Bone marrow (tissue), 2 donors: ENCODE measurements at regions not wholly inside any gene's neighbourhood (a gene's known extent, or its start where the extent isn't known, plus 50 kb on each side); places are given as distances from the start of the nearest gene placed in this dataset.
"Not testable (repeated sequence)": the region's sequence is repeated elsewhere in the genome, so short reads cannot be mapped to it uniquely, and the experiment has no call there.

Experiments used
- DNase-seq, 2 donors: peaks; one replicate each; lab custom pipeline; 2025; lab: John Stamatoyannopoulos, UW

DNA sequence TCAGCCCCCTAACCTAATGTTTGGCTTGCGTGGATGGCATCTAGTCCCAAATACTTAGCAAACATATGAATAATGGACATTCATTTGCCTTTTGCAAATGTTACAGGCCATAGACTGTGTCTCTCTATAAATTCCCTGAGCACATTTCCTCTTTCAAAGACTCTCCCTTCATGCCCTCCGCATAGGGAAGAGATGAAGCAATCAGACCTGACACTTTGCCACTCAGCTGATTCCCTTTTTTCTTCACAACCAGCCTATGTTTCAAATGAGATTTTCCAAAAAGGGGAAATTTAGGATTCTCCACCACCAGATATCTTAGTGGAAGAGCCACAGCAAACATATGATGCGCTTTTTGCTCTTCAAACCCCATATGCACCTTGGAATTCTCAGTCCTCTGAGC is 453.7 kb downstream of the STK39 start:
- no peak for DNase-seq

DNA sequence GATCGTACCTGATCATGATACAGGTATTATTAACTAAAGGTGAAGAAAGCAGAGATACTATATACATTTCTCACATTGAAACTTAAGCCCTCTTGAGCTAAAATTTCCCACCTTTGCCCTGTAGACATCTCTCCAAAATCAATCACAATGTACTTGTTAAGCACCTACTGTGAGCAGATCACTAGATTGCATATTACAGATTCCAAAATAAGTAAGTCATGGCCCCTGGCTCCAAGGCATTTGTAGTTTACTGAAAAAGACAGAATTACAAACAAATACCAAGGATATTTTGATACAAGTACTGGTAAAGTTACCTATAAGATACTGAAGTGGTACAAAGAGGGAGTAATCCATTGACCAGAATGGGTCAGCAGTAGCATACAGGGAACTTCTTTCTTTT is 455.3 kb downstream of the STK39 start:
- no peak for DNase-seq

DNA sequence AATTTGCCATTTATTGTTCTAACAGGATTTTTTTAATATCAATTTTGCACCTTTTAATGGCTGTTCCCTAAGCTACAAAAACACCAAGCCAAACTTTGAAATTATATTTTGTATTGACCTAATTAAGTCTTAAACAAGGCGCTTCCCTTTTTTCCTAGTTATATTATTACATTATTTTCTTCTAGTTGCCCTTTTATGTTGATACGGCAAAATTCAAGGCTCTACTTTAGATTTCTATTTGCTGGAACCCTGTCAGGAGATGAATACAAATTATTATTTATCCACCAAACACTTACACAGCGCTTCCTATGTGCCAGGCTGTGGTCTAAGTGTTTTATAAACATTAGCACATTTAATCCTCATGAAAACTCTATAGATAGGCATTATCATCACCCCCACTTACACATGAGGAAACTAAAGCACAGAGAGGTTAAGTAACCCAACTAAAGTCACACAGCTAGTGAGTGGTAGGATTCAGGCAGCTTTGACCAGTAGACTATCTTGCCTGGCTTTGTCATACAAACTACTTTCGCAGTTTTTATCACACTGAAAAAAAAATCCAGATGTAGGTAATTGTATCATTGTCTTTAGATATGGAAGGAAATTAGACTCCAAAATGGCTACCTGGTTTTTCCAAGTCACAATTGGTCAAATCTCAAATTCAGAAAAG is 456.5 kb downstream of the STK39 start:
- no peak for DNase-seq

DNA sequence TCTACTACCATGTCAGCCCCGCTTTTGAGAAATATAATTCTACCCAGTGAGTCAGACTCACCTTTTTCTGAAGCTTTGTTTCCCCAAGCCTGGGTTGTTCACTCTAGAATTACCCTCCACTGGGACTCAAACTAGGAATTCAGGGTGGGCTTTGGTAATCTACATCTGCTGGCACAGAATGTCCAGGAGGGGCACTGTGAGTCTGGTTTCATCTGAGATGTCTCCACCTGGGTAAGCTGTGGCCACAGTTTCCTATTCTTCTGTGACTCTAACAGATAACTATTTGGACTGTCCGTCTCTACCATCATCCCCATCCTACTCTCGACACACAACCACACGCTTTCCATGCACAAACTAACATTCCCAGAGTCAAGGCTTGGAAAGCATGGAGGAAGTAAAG is 457.2 kb downstream of the STK39 start:
- no peak for DNase-seq

DNA sequence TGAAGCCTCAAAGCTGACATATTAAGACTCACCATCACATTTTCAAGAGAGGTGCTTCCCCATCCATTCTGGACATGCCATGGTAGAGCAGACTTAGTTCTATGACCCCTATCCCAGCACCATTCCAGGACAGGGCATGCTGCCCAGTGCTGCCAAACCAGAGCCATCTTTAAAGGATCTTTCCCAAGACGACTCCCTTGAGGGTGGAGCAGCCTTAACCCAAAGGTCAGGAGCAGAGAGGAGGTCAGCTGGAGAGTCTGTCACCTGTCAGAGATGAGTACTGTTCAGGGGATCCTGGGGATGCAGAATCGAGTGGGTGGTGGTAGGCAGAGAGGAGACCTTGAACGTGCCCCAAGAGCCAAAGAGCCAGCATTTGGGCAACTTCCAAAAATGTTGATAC is 459.8 kb downstream of the STK39 start:
- DNase-seq, result no peak

DNA sequence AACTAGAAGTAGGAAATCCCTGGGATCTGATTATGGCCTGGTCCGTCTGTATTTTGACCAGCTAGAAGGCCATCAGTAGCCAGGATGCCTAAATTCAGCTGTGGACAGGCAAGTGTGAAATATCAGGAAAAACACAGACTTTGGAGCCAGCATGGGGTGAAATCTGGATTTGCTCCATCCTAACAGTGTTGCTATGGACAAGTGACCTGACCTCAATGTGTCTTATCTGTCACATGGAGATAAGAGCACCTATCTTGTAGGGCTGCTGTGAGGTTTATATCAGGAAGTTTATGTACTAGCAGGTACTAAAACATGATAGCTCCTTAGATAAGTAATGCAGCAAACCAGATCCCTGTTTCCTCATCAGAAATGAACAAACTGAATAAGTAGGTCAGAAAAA is 460.4 kb downstream of the STK39 start:
- DNase-seq, result no peak

DNA sequence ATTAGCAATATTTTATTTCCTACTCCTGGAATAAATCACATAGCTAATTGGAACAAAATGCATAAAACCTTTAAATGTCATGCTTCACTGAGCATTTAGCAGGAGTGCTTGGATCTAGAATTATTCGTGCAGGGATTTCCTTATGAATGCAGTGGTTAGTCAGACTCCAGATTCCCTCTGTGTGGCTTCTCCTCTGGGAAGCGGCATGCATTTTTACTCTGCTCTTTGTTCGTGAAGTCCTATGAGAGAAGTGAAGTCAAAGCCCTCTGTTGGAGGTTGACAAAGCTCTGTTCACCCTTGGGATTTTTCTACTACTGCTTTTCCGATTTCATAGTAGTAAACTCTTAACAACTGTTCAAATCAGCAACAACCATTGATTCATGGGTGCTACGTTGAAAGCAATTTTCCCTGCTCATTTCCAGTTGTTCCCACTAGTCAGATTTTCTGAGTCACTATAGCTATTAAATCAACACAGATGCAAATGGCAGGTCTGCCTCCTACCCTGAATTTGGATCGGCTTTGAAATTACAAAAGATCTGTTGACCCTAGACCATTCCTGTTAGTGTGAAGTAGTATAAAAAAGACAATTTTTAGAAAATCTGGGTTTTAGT is 461.7 kb downstream of the STK39 start:
- no peak for DNase-seq

DNA sequence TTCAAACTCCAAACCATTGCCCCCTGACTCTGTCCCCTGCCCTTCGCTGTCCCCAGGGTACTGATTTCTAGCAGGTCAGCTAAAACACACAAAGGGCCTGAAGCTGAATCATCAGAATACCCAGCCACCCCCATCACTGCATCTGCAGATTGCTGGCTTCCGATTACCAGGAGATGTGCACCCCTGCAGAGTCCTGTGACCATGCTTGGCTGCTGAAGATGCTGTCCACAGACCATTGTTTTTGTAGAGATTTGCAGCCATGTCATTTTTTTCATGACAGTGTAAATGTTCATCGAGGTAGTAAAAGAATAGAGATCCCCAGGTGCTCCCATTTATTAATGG is 463.3 kb downstream of the STK39 start:
- no peak for DNase-seq

DNA sequence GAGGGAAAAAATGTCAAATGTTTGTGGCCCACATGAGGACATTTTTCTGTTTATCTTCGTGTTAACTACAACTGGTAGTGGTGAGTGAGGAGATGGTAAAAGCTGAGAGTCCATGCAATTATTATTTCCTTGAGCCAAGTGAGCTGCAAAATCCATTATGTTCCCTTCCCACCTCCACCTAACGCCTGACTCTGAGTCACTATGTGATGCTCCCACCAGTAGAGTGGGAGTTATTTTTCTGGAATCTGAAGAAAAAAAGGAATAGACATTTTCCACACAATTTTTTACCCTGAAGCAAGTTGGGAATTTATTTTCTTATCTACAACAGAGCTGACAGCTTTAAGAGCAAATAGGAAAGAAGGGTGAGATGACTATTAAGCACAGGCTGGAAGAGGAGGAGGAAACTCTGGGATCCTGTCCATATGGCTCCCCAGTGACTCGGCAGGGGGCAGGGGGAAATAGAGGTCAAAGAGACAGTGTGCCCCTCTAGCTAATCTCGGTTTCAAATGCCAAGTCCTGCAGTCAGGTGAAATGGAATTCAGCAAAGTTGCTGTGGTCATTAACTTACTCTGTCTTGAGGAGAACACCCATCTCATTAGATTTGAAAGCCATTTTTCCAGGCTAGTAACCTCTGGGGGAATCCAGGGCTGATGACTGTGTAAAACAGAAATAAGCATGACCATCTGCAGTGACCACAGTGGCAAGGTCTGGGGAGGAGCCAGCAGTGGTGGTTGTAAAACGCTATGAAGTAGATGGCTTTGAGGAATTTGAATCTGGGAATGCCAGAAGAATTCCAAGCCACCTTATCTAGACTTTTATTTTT is 463.9 kb downstream of the STK39 start:
- DNase-seq, result no peak

DNA sequence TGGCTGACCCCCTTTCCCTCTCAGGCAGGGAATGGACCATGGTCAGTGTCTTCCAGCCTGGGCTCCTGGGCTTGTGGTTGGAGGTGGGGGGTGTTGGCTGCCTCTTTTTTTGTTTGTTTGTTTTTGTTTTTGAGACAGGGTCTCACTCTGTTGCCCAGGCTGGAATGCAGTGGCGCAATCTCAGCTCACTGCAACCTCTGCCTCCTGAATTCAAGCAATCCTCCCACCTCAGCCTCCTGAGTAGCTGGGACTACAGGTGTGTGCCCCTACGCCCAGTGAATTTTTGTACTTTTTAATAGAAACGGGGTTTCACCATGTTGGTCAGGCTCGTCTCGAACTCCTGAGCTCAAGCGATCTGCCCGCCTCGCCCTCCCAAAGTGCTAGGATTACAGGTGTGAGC is 465.8 kb downstream of the STK39 start:
- DNase-seq, result not testable (repeated sequence)

DNA sequence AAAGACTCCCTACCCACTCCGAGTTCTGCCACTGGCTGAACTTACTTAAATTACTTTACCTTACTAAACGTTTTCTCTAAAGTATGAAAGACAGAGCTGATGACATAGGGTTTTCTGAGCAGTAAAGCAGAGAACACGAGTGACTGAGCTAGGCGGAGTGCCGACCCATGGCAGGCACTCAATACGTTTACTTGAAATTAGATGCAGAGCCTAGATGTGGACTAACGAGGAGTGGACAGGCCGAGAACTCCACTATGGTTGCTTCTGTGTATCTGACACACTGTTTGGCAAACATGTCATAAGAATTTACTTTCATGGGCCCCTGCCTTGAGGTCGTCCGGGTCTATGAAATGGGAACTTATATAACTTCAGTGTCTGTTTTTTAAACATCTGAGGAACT is 471.0 kb downstream of the STK39 start:
- no peak for DNase-seq

DNA sequence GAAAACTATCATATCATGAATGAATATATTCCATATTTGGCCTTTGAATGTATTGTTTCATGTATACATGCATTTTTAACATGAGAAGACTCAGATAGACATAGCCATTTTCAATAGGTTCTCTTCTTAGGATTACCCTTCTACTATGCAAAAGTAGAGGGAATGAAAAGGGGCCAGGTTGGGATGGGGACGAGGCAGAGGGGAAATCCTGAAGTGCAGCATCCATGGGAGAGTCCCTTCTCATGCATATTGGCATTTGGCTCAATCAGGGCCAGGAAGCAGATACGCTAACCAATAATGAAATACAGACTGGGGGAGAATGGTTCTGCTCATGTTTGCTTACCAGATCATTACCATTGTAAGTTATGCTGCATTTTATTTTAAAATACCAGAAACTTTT is 475.8 kb downstream of the STK39 start:
- no peak for DNase-seq

DNA sequence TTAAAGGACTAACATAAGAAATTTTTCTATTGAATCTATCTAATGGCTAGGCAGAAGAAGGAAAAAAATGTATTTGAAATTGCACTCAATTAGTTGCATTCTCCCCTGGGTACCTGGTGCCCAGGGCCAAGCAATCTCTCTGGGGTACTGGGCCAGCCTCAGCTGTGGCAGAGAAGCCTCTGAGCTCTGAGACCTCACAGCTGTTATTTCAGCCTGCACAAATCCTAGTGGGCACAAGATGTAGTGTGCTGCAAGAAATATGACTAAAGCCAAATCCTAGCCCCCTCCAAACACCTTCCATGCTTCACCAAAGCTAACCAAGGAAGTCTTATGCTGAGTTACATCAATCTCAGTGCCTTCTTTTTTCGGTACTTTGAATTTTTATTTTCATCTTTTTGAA is 478.4 kb downstream of the STK39 start:
- no peak for DNase-seq

DNA sequence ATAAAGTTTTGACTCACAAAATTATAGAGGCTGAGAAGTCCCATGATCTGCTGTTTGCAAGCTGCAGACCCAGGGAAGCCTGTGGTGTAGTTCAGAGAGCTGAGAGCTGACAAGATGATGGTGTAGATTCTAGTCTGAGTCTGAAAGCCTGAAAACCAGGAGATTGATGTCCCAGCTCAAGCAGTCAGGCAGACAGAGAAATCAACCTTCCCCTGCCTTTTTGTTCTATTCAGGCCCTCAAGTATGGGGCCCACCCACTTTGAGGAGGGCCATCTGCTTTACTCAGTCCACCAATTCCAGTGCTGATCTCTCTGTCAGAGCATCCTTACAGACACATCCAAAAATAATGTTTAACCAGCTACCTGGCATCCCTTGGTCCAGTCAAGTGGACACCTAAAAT is 479.6 kb downstream of the STK39 start:
- DNase-seq, result no peak

DNA sequence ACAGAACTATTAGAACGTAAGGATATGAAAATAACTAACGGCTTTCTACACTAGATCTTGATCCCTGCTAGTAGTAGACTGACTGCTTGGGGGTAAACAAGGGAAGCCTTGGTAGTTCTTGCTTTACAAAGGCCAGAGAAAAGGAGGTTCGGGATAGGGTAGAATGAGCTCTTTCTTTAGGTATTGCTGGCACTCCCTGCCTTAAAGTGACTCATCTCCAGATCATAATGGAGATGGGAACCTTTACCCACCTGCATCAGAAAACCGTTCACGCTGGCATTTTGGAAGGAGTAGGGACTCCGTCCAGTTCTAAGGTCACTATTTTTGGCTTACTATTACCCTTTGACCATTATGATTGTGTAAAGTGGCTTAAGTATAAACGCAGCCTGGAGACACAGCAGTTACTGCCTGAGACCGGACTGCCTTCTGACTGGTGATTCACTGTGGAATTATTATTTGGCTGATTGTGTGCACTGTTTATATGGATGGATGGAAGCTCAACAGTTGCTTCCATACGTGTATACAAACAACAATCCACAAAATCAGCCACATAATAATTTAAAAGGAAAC is 482.5 kb downstream of the STK39 start:
- no peak for DNase-seq

DNA sequence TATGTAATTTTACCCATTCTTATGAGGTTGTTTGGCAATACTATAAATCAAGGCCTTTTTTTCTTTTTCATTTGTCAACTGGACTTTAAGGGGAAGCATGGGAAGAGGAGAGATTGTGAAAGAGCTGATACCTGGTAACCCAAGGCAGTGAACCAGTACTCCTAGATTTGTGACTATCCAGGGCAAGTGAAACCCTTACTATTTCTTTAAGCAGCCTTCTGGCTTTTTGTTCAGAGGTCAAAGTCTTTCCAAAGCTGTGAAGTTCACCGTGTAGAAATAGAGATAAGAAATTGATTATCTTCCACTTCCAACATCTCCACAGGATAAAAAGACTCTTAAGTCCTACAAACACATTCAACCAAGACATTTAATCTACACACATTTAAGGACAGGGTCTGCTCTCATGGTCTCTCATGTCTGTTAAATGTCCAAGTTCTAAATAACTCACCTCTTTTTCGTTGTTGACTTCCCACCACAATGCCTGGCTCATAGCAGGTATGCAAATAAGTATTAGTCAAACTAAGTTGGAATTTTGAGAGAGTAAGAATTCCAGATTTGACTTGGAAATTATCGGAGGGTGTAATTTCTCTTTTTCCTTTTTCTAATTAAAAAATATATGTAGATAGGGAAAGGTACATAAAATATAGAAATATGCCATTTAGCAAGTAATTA is 485.8 kb downstream of the STK39 start:
- DNase-seq, result no peak

DNA sequence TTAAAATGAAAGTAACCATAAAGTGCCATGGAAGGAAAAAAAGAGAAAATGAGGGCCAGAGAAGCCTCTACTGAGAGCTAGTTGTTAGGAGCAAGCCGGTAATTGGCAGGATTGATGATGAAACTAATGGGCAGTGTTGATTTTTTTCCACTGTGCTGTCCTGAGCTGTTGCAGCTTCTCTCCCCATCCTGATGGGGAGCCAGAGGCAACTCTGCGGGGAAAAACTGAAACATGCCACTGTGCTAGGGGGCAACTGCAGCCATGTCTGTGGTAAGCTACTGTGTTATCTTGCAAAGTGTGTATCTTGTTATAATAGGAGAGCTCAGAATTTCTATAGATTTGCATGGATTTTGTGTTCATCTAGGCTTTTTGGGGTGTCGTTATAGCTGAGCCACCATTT is 487.9 kb downstream of the STK39 start:
- no peak for DNase-seq

DNA sequence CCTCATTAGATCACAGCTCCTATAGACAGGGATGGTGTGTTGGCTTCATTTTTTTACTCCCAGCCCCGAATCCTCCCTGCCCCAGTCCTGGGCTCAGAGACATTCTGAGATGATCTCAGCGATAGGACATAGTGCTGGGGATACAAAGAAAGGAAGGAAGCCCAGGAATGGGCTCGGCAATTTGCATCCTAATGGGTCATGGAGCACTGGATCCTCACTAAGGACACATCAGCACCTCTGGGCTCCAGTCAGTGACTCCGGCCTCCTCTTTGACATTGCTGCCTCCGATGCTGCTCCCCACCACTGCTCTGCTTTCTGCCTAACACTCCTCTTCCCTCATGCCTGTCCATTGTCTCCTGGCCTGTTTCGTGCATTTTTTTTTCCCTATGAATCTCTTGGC is 489.1 kb downstream of the STK39 start:
- no peak for DNase-seq

DNA sequence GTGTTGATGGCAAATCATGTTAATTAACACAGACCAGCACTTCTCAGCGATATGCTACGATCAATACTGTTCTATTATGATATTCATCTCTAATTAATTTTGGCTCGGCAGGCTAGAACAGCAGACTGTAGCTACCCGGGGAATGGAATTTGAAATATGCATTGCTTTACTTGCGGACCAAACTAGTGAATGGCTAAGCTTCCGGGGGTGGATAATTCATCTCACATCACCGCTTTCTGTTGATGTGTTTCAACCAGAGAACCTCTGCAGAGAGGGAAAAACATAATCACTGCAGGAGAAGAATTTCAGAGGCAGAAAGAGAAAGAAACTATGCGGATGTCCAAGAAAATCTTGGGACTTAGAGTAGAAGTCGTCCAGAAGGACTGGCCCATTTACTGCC is 490.9 kb downstream of the STK39 start:
- no peak for DNase-seq

DNA sequence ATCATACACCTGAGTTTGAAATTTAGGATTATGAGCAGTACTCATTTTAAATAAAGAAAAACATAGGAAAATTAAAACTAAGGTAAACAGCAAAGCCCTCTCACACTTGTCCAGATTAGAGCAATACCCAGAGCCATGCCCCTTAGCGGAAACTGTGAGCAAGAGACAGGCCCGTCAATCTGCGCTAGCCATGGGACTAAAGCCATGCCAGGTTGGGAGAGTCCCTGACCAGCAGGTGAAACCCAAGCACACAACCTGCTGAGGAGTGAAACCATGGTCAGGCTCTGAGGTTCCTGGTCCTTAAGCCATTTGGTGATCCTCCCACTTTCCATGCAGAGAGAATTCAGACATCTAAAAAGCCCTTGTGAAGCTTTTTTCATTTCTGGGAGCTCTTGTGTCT is 494.3 kb downstream of the STK39 start:
- no peak for DNase-seq

DNA sequence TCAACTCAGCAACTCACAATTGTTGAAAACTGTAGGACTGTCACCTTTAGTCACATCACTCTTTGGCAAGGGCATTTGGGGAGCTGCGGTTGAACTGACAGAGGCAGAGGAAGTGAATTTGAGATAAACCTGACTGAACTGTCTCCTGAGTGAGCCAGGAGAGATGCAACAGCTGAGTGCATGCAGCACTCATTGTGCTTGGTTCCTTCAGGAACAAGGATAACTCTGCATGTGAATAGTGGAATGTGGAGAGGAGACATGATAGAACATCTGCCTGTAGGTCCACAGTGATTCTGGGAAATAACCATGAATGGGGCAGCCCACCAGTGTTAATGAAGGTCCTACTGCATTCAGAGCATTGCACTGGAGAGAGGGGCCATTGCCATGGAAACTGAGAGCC is 494.7 kb downstream of the STK39 start:
- DNase-seq, result no peak

DNA sequence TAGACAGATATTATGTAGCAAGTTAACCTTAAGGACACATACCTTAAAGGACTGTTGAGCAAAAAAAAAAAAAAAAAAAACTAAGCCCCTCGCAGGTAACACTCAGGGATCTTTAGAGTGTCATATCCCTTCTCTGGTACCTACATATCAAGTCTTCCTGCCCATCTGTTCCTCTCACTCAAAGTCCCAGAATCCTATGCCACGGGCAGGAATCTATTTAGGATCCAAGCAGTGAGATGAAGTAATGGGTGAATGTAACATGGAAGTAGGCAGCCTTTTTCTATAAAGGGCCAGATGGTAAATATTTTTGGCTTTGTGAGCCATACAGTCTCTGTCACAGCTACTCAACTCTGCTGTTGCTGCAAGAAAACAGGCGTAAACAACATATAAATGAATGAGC is 496.7 kb downstream of the STK39 start:
- DNase-seq, result no peak

DNA sequence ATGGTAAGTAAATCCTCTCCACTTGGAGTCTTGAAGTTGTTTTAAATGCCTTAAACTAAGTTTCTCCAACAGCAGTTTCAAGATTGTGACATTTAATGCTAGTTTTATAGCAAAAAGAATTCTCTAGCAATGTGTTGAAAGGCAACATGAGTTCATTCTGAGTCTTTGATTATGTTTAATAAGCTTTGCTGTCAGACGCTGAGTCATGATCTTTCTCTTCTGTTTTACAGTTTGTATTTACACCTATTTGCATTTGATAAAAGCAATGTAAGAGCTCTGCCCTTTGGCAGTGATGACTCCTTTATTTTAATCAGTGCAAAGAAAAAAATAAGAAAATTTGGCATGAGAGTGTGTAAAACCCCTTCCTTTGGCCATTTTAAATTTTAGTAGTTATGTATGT is 497.7 kb downstream of the STK39 start:
- DNase-seq, result no peak
